Body of pancreas (tissue), 4 donors: ENCODE measurements at regions not wholly inside any gene's neighbourhood (a gene's known extent, or its start where the extent isn't known, plus 50 kb on each side); places are given as distances from the start of the nearest gene placed in this dataset.

Source experiments
- POLR2A ChIP-seq, 3 donors: fragments of 450-650 bp; IDR thresholded peaks; one replicate each; pipeline ENCODE4 v1.6.1; 2016; ENCODE audit warnings: antibody characterized with exemption in 3 of 3, mild to moderate bottlenecking in 2 of 3
- TF ChIP-seq, protein P1 (sequence below), 7 experiments: fragments of 450-650 bp in 4 of 7; fragments of 200-600 bp in 3 of 7; sonication (generic) in 3 of 7; IDR thresholded peaks; one replicate each; pipeline ENCODE4 v1.5.1; 2016 to 2019; ENCODE audit warnings: antibody characterized with exemption in 7 of 7

DNA sequence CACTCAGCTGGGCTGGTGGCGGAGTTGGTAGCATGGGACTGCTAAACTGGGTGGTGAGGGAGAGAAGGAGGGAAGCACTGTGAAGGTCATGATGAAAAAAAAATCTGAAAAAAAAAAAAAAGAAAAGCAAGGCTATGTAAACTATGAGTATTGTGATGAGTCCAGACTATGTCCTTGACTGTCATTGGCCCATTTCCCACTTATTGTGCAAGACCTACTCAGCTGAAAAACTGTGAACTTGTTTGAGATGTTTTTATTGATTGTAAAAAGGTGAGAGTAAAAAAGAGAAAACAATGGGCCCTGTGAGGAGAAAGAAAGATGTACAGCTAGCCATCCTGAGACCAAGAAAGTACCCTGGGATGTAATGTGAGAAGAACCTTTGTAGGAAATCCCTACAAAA is 798.4 kb upstream of the TENM4 start:
- TF ChIP-seq, protein P1, sequence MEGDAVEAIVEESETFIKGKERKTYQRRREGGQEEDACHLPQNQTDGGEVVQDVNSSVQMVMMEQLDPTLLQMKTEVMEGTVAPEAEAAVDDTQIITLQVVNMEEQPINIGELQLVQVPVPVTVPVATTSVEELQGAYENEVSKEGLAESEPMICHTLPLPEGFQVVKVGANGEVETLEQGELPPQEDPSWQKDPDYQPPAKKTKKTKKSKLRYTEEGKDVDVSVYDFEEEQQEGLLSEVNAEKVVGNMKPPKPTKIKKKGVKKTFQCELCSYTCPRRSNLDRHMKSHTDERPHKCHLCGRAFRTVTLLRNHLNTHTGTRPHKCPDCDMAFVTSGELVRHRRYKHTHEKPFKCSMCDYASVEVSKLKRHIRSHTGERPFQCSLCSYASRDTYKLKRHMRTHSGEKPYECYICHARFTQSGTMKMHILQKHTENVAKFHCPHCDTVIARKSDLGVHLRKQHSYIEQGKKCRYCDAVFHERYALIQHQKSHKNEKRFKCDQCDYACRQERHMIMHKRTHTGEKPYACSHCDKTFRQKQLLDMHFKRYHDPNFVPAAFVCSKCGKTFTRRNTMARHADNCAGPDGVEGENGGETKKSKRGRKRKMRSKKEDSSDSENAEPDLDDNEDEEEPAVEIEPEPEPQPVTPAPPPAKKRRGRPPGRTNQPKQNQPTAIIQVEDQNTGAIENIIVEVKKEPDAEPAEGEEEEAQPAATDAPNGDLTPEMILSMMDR (IDR thresholded peaks at IDR 0.05) = no peak
- TF ChIP-seq POLR2A (IDR thresholded peaks at IDR 0.05) = no peak
